T-helper 2 cell treated with Interferon-gamma antibody and Interleukin-4, amounts not matched to agents 5 μg/mL and 100 μg/mL, for 36 hours (primary cell): ENCODE measurements at regions not wholly inside any gene's neighbourhood (a gene's known extent, or its start where the extent isn't known, plus 50 kb on each side); places are given as distances from the start of the nearest gene placed in this dataset.
"Not testable (repeated sequence)": the region's sequence is repeated elsewhere in the genome, so short reads cannot be mapped to it uniquely, and the experiment has no call there.

Experiments
- DNase-seq: peaks from one replicate; pipeline ENCODE4 v3.0.0; 2021; ENCODE audit warnings: low spot score
- H3K27ac Mint-ChIP-seq: one replicate; pipeline ENCODE4 v1.8.0; 2021; ENCODE audit warnings: mild to moderate bottlenecking, mixed read lengths
- H3K27me3 Mint-ChIP-seq: one replicate; pipeline ENCODE4 v1.8.0; 2021; ENCODE audit warnings: low read depth, mixed read lengths
- H3K36me3 Mint-ChIP-seq: one replicate; pipeline ENCODE4 v1.8.0; 2021; ENCODE audit warnings: low read depth, mixed read lengths
- H3K4me1 Mint-ChIP-seq: one replicate; pipeline ENCODE4 v1.8.0; 2021; ENCODE audit warnings: low read depth, mixed read lengths
- H3K4me3 Mint-ChIP-seq: one replicate; pipeline ENCODE4 v1.8.0; 2022; ENCODE audit warnings: mild to moderate bottlenecking, moderate library complexity, mixed read lengths
- H3K9me3 Mint-ChIP-seq: one replicate; pipeline ENCODE4 v1.8.0; 2021; ENCODE audit warnings: mixed read lengths

DNA sequence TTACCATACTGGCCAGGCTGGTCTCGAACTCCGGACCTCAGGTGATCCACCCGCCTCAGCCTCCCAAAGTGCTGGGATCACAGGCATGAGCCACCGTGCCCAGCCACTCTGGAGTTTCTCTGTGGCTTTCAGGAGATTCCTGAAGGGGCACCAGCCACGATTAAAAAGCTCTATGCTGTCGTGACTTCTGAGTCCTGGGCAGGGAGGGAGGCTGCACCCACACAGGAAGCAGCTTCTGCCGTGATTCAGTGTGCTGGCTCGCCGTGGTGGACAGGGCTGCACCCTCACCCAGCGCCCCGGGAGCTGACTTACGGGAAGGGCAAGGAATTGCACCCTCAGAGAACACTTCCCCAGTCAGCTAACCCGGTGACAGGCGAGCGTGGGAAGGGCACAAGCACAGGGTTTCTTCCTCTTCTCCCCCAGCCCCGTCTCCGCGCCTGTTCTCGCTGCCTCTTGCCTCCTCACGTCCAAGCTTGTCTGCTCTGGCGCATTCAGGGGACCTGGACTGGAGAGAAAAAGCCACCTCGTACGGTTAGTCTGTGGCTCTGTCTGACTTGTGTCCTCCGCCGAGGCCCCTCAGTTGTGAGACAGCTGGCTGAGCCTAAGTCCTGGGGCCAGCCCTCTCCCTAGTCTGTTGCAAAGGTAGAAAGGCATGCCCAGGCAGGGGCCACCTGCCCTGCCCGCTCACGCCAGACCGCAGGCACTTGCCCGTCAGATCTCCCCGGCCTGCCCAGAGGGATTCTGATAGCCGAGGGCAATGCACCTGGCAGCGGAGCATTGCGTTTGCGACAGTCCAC is 145.0 kb downstream of the SEC14L1 start:
- H3K27ac Mint-ChIP-seq, result no peak overlapping the region
- H3K9me3 Mint-ChIP-seq, result no peaks in the 10 kb centered on the region
- peaks cover 6% of the 10 kb centered on the region for H3K4me1 Mint-ChIP-seq
- DNase-seq, result no peak
- peaks cover 19% of the 10 kb centered on the region for H3K27me3 Mint-ChIP-seq
- no peaks in the 10 kb centered on the region for H3K36me3 Mint-ChIP-seq
- no peak overlapping the region for H3K4me3 Mint-ChIP-seq

DNA sequence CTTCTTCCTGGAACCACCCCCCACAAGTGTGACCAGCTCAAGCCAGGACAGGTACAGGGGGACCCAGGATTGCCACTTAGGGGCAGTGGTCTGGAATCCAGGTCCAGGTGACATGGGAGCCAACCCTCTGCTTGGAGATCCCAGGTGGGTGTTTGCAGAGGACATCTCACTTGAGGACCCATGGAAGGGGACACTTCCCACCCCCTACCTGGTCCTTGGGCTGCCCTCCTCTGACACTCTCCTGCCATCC is 145.5 kb downstream of the SEC14L1 start:
- DNase-seq, result no peak
- Mint-ChIP-seq H3K4me1 (peaks cover 6% of the 10 kb centered on the region), H3K27ac (no peak overlapping the region), H3K36me3 (no peaks in the 10 kb centered on the region), H3K27me3 (peaks cover 19% of the 10 kb centered on the region), H3K4me3 (no peak overlapping the region), H3K9me3 (no peaks in the 10 kb centered on the region)

DNA sequence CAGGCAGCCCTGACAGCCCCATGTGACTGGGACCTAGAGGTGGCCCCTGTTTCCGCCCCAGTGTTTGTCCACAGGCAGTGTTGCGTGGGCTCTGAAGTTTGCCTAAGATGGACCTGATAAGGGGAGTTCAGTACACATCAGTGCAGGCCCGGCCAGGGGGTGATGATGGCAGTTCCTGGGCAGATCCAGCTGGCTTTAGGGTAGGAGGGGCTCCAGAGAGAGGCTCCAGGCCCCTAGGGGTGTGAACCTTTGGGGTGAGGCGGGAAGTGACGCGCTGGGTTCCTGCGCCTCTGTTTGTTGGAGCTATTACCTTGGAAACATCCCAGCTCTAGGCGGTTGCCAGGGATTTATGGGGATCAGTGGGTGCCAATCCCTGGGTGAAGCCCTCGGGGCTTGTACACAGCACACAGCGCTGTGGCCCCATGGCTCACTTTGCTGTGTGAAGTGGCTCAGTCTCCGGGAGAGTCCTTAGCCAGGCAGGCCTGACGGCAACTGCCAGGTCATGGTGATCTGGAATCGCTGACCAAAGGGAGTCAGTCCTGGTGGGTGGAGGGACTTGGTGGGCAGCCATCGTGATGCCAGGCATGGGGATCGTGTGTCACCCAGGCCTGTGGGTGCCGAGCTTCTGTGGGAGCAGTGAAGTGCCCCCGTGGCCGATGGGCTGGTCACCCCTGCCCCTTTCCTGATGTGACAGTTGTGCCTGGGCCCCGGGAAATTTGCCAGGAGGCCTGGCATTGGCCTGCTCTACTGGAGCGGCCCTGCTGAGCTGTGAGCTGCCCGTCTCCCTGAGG is 146.1 kb downstream of the SEC14L1 start:
- Mint-ChIP-seq H3K9me3 (no peaks in the 10 kb centered on the region), H3K27me3 (peaks cover 17% of the 10 kb centered on the region), H3K36me3 (no peaks in the 10 kb centered on the region), H3K4me1 (peaks cover 6% of the 10 kb centered on the region), H3K4me3 (no peak overlapping the region), H3K27ac (no peak overlapping the region)
- DNase-seq, result no peak

DNA sequence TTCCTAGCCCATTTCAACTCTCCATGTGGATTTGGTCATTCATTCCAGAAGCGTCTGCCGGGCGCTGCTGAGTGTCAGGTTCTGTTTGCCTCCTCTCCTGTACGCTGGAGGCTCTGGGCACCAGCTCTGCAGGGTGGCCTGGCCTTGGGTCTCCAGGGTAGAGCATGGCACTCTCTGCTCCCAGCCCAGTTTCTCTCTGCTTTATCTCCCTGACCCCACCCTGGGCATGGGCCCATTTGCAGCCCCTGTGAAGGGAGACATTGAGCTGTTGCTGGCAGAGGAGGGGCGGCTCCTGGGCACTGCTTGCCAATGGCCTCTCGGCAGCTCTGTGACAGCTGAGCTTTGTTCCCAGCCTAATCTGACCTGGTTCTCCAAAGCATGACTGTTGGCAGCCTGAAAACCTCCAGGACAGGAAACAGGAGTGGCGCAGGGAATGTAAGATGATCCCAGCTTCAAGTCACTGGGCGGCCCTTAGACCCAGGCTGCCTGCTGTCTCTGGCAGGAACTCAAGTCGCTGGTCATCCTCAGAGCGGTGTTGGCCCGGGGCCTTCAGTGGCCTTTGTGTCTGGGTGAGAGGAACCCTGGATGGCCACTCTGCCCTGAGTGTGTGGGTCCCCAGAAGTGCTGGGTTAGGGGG is 146.8 kb downstream of the SEC14L1 start:
- no peak overlapping the region for H3K27ac Mint-ChIP-seq

DNA sequence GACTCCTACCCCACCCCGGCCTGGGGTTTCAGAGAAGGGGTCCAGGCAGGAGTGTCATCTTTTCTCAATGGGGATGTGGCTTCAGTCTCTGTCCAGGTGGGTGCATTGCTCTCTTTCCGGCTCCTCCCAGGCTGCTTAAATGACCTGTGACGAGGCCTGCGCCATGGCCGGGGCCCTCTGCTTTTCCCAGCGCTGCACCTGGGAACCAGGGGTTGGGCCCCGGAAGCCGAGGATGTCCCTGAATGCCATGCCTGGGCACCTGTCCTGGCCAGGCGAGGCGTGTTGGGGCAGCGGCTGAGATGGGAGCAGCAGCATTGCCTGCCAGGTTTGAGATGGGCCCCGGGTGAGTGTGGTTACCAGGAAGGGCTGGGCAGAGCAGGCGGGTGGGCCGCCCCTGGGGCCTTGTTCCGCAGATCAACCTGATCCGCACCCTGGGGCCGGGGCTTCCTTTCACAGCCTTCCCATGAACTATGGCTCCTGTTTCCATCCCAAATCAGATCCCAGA is 147.4 kb downstream of the SEC14L1 start:
- Mint-ChIP-seq H3K4me1 (peaks cover 4% of the 10 kb centered on the region), H3K4me3 (no peak overlapping the region), H3K36me3 (no peaks in the 10 kb centered on the region), H3K27ac (no peak overlapping the region), H3K27me3 (peaks cover 7% of the 10 kb centered on the region), H3K9me3 (no peaks in the 10 kb centered on the region)
- no peak for DNase-seq

More for the DNA sequence above, 146.8 kb downstream of the SEC14L1 start:
- Mint-ChIP-seq H3K9me3 (no peaks in the 10 kb centered on the region), H3K36me3 (no peaks in the 10 kb centered on the region), H3K4me1 (peaks cover 4% of the 10 kb centered on the region), H3K4me3 (no peak overlapping the region), H3K27me3 (peaks cover 9% of the 10 kb centered on the region)
- no peak for DNase-seq

DNA sequence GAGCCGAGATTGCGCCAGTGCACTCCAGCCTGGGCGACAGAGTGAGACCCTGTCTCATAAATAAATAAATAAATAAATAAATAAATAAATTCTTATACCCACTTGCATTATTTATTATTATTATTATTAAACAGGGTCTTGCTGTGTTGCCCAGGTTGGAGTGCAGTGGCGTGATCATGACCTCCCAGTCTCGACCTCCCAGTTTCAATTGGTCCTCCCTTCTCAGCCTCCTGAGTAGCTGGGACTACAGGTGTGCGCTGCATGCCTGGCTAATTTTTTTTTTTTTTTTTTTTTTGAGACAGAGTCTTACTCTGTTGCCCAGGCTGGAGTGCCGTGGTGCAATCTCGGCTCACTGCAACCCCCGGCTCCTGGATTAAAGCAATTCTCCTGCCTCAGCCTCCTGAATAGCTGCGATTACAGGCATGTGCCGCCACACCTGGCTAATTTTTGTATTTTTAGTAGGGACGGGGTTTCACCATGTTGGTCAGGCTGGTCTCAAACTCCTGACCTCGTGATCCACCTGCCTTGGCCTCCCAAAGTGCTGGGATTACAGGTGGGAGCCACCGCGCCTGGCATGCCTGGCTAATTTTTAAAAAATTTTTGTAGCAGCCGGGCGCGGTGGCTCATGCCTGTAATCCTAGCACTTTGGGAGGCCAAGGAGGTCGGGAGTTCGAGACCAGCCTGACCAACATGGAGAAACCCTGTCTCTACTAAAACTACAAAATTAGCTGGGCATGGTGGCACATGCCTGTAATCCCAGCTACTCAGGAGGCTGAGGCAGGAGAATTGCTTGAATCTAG is 150.2 kb downstream of the SEC14L1 start:
- not testable (repeated sequence) for H3K36me3 Mint-ChIP-seq, H3K4me1 Mint-ChIP-seq, H3K27ac Mint-ChIP-seq, H3K4me3 Mint-ChIP-seq, H3K9me3 Mint-ChIP-seq, DNase-seq, H3K27me3 Mint-ChIP-seq

DNA sequence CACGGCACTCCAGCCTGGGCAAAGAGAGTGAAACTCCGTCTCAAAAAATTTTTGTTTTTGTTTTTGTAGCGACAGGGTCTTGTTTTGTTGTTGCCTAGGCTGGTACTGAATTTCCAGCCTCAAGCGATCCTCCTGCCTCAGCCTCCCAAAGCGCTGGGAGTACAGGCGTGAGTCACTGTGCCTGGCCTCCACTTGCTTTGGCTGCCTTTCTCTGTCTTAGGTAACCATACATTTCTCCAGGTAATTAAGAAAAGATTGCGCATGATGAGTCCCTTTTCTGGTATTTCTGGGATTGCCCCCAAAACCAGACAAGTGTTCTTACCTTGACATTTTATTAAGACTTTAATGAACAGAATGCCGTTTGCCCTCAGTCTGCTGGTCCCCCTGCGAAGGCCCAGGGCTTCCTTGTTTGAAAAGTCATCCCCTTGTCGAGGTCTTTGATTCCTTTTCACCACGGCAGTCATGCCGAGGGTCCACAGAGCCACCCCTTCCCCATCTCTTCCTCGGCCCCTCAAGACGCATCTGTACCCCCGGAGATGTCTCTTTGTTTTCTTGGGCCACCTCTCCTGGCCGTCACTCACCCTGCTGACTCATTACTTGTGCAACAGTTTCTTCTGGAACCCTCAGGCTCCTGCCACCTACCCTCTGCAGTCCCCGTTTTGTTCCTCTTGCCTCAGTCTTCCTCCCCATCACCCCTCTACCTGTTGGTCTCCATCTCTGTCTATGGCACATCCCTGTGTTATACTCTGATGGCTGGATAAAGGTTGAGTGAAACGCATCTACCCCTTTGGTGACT is 151.0 kb downstream of the SEC14L1 start:
- peaks cover 4% of the 10 kb centered on the region for H3K4me1 Mint-ChIP-seq
- H3K36me3 Mint-ChIP-seq, result no peaks in the 10 kb centered on the region
- no peaks in the 10 kb centered on the region for H3K27me3 Mint-ChIP-seq
- H3K4me3 Mint-ChIP-seq, result no peak overlapping the region
- no peaks in the 10 kb centered on the region for H3K9me3 Mint-ChIP-seq
- no peak for DNase-seq
- H3K27ac Mint-ChIP-seq, result no peak overlapping the region

DNA sequence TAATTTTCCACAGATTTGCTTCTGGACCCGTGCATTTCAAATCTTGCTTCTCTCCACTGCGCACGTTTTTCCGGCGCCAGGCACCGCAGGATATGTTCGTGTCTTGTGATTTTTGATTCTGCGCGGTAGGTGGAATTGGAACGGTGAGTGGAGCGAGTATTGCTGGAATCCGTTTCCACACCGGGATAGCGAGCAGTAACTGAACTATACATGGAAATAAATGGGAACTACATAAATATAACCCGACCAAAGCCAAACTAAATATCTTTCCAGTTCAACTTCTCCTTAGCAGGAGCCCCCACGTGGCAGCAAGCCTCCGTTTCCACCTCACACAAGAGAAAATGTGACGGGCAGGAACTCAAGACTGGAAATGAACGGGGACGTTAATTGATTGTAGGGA is 154.0 kb downstream of the SEC14L1 start:
- Mint-ChIP-seq H3K4me3 (no peak overlapping the region), H3K27ac (no peak overlapping the region), H3K36me3 (no peaks in the 10 kb centered on the region), H3K27me3 (peaks cover 2% of the 10 kb centered on the region), H3K4me1 (peaks cover 2% of the 10 kb centered on the region), H3K9me3 (no peaks in the 10 kb centered on the region)
- DNase-seq, result no peak

DNA sequence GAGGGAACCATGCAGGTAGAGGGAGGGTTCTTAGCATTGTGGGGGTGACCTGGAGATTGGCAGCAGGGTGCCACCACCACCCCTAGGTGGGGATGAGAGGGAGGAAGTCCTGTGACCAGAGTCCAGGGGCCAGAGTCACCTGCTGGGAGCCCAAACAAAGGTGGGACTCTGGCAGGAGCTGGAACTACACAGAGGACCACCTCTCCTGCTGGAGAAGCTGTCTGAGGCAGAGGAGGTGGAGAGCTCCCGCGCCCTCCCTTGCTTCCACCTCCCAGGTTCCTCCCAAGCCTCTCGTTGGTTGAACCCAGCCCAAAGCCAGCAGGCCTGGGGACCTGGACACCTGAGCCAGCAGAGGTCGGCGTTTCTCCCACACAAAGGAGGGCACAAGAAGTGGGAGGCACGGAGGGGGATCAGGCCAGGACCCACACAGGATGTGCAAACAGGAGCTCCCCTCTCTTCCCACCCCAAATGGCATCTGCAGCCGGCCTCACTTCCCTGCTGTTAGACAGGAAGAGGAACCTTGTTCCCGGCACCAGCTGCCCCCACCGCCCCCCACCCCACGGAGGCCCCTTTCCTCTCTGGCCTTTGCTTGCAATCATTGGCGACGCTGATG is 154.6 kb downstream of the SEC14L1 start:
- Mint-ChIP-seq H3K27me3 (peaks cover 2% of the 10 kb centered on the region), H3K4me3 (no peak overlapping the region), H3K4me1 (no peaks in the 10 kb centered on the region), H3K36me3 (no peaks in the 10 kb centered on the region), H3K27ac (no peak overlapping the region), H3K9me3 (no peaks in the 10 kb centered on the region)
- DNase-seq, result no peak

DNA sequence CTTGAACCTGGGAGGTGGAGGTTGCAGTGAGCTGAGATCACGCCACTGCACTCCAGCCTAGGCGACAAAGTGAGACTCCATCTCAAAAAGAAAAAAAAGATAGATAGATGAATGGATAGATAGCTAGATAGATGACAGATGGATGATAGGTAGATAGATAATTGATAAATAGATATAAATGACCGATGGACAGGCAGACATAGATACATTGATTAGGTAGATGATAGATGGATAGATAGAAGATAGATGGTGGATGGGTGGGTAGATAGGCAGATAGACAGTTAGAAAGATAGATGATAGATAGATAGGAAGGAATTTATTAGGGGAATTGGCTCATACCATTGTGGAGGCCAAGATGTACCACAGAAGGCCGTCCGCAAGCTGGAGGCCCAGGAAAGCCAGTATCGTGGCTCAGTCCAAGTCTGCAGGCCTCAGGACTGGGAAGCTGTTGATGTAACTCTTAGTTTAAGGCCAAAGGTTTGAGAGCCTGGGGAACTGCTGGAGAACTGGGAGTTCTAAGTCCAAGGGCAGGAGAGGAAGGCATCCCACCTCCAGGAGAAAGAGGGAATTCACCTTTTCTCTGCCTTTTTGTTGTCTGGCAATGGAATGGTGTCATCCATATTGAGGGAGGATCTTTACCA is 156.1 kb downstream of the SEC14L1 start:
- DNase-seq, result no peak
- Mint-ChIP-seq H3K27ac (no peak overlapping the region), H3K9me3 (no peaks in the 10 kb centered on the region), H3K36me3 (no peaks in the 10 kb centered on the region), H3K27me3 (peaks cover 2% of the 10 kb centered on the region), H3K4me1 (no peaks in the 10 kb centered on the region), H3K4me3 (no peak overlapping the region)

DNA sequence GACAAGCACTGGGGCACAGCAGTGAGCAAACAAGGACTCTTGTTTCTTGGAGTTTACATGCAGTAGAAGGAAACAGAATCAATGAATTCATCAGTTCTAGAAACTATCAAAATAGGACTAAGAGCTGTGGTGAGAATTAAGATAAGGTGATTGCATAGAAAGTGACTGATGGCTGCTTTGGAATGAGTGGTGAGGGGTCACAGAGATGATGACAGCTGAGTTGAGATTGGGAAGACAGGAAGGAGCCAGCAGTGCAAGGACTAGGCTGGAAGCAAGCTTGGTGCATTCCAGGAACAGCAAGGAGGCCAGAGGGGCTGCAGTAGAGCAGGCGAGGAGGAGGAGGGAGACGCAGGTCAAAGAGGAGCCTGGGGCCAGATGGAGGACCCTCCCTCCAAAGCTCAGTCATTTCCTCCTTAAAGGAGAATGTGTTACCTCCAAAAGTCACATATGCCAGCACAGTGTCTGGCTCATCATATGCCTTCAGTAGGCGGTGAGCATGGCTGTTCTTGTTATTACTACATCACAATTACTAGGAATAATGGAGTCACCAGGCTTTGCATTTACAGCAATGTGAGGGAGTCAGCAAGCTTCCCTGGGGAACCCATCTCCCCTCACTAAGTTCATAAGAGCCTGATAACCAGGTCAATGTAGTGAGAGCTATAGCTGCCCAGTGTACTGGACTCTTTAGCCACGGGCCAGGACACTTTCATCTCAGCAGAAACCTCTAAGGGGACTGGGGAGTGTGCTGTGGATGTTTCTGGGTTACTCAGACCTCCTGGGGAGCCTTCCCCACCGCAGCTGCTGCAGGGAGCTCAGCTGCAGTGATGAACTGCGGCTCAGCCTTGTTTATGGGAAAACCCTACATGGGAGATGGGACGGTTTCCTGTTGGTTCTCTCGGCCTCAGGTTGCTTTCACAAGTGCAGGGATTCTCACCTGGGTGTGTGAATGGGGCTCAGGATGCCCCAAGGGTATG is 157.2 kb downstream of the SEC14L1 start:
- DNase-seq, result no peak

DNA sequence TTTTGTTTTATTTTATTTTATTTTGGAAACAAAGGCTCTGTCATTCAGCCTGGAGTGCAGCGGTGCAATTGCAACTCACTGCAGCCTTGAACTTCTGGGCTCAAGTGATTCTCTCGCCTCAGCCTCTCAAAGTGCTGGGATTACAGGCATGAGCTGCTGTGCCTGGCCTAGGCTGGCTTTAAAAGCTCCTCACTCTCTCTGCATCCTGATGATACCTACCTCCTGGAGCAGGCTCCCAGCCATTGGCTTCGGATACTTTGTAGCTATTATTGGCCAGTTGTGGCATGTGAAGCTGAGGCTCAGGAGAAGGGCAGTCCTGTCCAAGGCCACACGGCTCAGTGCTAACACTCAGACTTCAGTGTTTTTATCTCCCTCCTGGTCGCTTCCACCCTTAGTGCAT is 158.0 kb downstream of the SEC14L1 start:
- Mint-ChIP-seq H3K36me3 (no peaks in the 10 kb centered on the region), H3K27me3 (peaks cover 2% of the 10 kb centered on the region), H3K4me3 (no peak overlapping the region), H3K4me1 (no peaks in the 10 kb centered on the region), H3K27ac (no peak overlapping the region), H3K9me3 (no peaks in the 10 kb centered on the region)
- DNase-seq, result no peak

More for the DNA sequence above, 157.2 kb downstream of the SEC14L1 start:
- H3K27me3 Mint-ChIP-seq, result peaks cover 2% of the 10 kb centered on the region
- H3K4me1 Mint-ChIP-seq, result no peaks in the 10 kb centered on the region
- no peaks in the 10 kb centered on the region for H3K36me3 Mint-ChIP-seq
- H3K9me3 Mint-ChIP-seq, result no peaks in the 10 kb centered on the region
- H3K27ac Mint-ChIP-seq, result no peak overlapping the region
- H3K4me3 Mint-ChIP-seq, result no peak overlapping the region
